ENCODE measurements at regions not wholly inside any gene's neighbourhood (a gene's known extent, or its start where the extent isn't known, plus 50 kb on each side); places are given as distances from the start of the nearest gene placed in this dataset.

DNA sequence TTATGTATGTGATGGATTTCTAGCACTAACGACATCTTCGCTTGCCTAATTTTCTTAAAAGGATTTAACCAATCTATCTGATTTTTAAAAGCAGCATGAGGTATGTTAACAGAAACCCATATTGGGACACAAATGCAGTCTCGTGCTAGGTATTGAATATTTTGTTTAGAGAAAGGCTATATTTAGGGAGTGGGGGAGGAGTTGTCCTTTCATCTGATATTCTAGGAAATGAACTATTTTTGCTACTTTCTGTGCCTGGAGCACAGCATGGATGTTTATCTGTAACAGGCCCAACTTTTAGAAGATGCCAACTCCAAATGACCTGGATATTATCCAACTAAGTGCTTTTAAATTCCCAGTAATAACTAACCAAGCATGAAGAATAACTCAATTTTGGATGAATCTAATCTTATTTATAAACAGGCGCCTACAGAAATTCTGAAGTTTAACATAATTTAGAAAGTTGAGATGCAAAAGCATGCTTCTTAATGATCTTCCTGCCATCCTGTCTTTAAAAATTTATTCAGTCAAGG, 317.1 kb upstream of the CHD6 start:
- no peak for DNase-seq (ENCODE audit: extremely low spot score in 2 of 2)
- intact Hi-C loops (cut with DNase I): no loop called here
- TF ChIP-seq POLR2AphosphoS5 (IDR thresholded peaks at IDR 0.05; ENCODE audit: insufficient read depth in 1 of 2, low read depth in 1 of 2) (no peak), POLR2A (IDR thresholded peaks at IDR 0.05) (no peak)
- TF ChIP-seq, protein P1, sequence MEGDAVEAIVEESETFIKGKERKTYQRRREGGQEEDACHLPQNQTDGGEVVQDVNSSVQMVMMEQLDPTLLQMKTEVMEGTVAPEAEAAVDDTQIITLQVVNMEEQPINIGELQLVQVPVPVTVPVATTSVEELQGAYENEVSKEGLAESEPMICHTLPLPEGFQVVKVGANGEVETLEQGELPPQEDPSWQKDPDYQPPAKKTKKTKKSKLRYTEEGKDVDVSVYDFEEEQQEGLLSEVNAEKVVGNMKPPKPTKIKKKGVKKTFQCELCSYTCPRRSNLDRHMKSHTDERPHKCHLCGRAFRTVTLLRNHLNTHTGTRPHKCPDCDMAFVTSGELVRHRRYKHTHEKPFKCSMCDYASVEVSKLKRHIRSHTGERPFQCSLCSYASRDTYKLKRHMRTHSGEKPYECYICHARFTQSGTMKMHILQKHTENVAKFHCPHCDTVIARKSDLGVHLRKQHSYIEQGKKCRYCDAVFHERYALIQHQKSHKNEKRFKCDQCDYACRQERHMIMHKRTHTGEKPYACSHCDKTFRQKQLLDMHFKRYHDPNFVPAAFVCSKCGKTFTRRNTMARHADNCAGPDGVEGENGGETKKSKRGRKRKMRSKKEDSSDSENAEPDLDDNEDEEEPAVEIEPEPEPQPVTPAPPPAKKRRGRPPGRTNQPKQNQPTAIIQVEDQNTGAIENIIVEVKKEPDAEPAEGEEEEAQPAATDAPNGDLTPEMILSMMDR (IDR thresholded peaks at IDR 0.05): no peak
- Histone ChIP-seq H3K9me3 (no peaks in the 10 kb centered on the region), H3K27me3 (no peaks in the 10 kb centered on the region), H3K27ac (no peak overlapping the region), H3K4me3 (no peak overlapping the region), H3K4me1 (no peaks in the 10 kb centered on the region), H3K36me3 (no peaks in the 10 kb centered on the region)

DNA sequence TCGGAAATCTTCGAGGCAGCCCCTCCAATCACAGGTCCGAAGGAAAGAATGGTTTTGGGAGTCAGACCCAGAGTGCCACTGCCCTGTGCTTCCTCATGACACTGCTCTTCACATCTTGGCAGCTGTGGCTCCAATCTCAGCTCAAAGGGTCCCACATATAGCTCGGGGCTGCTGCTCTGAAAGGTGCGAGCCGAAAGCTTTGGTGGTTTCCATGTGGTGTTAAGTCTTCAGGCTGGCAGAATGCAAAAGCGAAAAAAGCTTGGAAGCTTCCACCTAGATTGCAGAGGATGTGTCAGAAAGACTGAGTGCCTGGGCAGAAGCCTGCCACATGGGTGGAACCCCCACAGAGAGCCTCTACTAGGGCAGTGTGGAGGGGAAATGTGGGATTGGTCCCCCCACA, 314.3 kb upstream of the CHD6 start:
- intact Hi-C loops (cut with DNase I): no loop called here
- H3K4me3 ChIP-seq: no peak overlapping the region
- no peaks in the 10 kb centered on the region for H3K4me1 ChIP-seq
- H3K9me3 ChIP-seq: no peaks in the 10 kb centered on the region
- H3K27ac ChIP-seq: no peak overlapping the region
- TF ChIP-seq POLR2AphosphoS5 (IDR thresholded peaks at IDR 0.05; ENCODE audit: insufficient read depth in 1 of 2, low read depth in 1 of 2): no peak
- no peak for TF ChIP-seq POLR2A (IDR thresholded peaks at IDR 0.05)
- TF ChIP-seq, protein P1 (IDR thresholded peaks at IDR 0.05): no peak
- H3K27me3 ChIP-seq: no peaks in the 10 kb centered on the region
- no peaks in the 10 kb centered on the region for H3K36me3 ChIP-seq
- DNase-seq (ENCODE audit: extremely low spot score in 2 of 2): no peak

DNA sequence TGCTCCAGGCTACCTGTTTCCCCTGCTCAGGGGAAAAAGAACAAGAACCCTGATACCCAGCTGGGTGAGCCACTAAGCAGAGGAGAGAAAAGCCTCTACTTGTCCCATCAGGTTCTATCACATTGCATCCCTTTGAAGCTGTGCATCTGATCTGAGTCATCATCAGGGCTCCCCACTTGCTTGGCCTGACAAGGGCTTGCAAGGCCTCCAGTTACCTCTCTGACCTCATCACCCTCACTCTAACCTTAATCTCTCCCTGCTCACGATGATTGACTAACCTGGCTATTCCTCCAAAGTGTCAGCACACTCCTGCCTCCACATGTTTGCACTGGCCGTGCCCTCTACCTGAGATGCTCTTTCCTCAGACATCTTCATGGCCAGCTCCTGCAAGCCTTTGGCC, 309.5 kb upstream of the CHD6 start:
- H3K4me3 ChIP-seq: no peak overlapping the region
- no peaks in the 10 kb centered on the region for H3K27me3 ChIP-seq
- H3K9me3 ChIP-seq: no peaks in the 10 kb centered on the region
- no peak for DNase-seq (ENCODE audit: extremely low spot score in 2 of 2)
- no peaks in the 10 kb centered on the region for H3K4me1 ChIP-seq
- no peaks in the 10 kb centered on the region for H3K36me3 ChIP-seq
- intact Hi-C loops (cut with DNase I): no loop called here
- no peak overlapping the region for H3K27ac ChIP-seq
- no peak for TF ChIP-seq POLR2AphosphoS5 (IDR thresholded peaks at IDR 0.05; ENCODE audit: insufficient read depth in 1 of 2, low read depth in 1 of 2)
- TF ChIP-seq, protein P1 (IDR thresholded peaks at IDR 0.05): no peak

DNA sequence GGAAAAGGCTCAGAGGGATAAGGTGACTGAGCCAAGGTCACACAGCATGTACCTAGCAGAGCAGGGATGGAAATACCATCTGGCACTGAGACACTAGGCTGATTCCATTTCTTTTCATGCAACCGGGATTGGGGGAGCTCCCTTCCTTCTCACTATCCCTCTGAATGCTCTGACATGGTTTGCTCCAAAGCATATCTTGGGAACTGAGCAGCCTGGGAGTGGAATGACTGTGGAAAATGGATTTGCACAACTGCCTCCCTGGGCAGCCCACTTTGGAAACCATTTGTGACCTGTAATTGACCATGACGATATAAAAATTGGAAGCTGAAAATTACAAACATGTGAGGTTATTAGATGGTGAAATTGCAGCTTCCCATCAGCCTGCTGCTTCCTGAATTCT, 309.0 kb upstream of the CHD6 start:
- Histone ChIP-seq H3K4me3 (no peak overlapping the region), H3K27ac (no peak overlapping the region), H3K9me3 (no peaks in the 10 kb centered on the region), H3K27me3 (no peaks in the 10 kb centered on the region), H3K4me1 (no peaks in the 10 kb centered on the region), H3K36me3 (no peaks in the 10 kb centered on the region)
- DNase-seq (ENCODE audit: extremely low spot score in 2 of 2): no peak
- intact Hi-C loops (cut with DNase I): no loop called here
- no peak for TF ChIP-seq POLR2AphosphoS5 (IDR thresholded peaks at IDR 0.05; ENCODE audit: insufficient read depth in 1 of 2, low read depth in 1 of 2)
- TF ChIP-seq, protein P1 (IDR thresholded peaks at IDR 0.05): no peak
- no peak for TF ChIP-seq POLR2A (IDR thresholded peaks at IDR 0.05)

DNA sequence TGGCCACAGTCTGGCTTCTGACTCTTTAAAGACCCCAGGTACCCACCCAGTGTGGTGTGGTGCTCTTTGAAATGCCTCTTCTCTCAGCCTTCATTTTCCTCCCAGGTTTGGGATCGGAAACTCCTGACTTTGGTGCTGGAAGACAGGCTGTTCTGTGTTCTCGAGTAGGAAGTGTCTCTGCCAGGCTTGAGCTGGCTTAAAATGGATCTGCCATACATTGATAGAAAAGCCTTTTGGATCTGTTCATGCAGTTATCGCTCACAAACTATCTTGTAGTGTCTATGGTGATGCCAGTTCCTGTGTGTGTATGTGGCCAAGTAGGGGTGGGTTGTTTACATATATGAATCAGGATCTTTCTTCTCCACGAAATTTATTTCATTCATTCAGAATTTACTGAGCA, 307.3 kb upstream of the CHD6 start:
- Histone ChIP-seq H3K36me3 (no peaks in the 10 kb centered on the region), H3K4me3 (no peak overlapping the region), H3K9me3 (no peaks in the 10 kb centered on the region), H3K4me1 (no peaks in the 10 kb centered on the region), H3K27me3 (no peaks in the 10 kb centered on the region), H3K27ac (no peak overlapping the region)
- no peak for DNase-seq (ENCODE audit: extremely low spot score in 2 of 2)
- TF ChIP-seq POLR2AphosphoS5 (IDR thresholded peaks at IDR 0.05; ENCODE audit: insufficient read depth in 1 of 2, low read depth in 1 of 2): no peak
- intact Hi-C loops (cut with DNase I): no loop called here

All from vagina (tissue), 2 donors.